Tibial artery (tissue), 4 donors: ENCODE measurements at regions not wholly inside any gene's neighbourhood (a gene's known extent, or its start where the extent isn't known, plus 50 kb on each side); places are given as distances from the start of the nearest gene placed in this dataset.

ENCODE experiments used
- DNase-seq, 2 donors: peaks; one replicate each; pipeline ENCODE4 v3.0.0-alpha.2; 2019
- H3K27ac ChIP-seq, 2 donors: fragments of 200-600 bp; sonication (generic) in 1 of 2; 1 replicate in 1 of 2; 2 replicates in 1 of 2; pipeline ENCODE4 v1.5.1; 2018 to 2019; ENCODE audit warnings: mild to moderate bottlenecking in 1 of 2
- H3K27me3 ChIP-seq, 2 donors: fragments of 200-600 bp; sonication (generic) in 1 of 2; one replicate each; pipeline versions ENCODE4 v1.5.1 to v1.6.0; 2016 to 2019
- H3K36me3 ChIP-seq, 3 donors: fragments of 200-600 bp; sonication (generic) in 2 of 3; one replicate each; pipeline ENCODE4 v1.5.1; 2016 to 2019; ENCODE audit warnings: mild to moderate bottlenecking in 2 of 3
- H3K4me1 ChIP-seq, 4 donors: fragments of 200-600 bp; sonication (generic) in 2 of 4; 1 replicate in 3 of 4; 2 replicates in 1 of 4; pipeline ENCODE4 v1.5.1; 2016 to 2019
- H3K4me3 ChIP-seq, 2 donors: fragments of 200-600 bp; sonication (generic) in 1 of 2; 1 replicate in 1 of 2; 2 replicates in 1 of 2; pipeline ENCODE4 v1.5.1; 2018 to 2019; ENCODE audit warnings: mild to moderate bottlenecking in 2 of 2
- H3K9me3 ChIP-seq, 3 donors: fragments of 200-600 bp; sonication (generic) in 1 of 3; one replicate each; pipeline ENCODE4 v1.5.1; 2016 to 2019
- CTCF ChIP-seq, 2 experiments: fragments of 200-600 bp in 1 of 2; fragments of 450-650 bp in 1 of 2; IDR thresholded peaks; one replicate each; pipeline ENCODE4 v1.5.1; 2017 to 2019; ENCODE audit warnings: antibody characterized with exemption in 2 of 2, mild to moderate bottlenecking in 1 of 2, moderate library complexity in 1 of 2
- intact Hi-C: fragments of 100-400 bp; cut with DNase I; formaldehyde crosslinking; loops from one replicate; pipeline ENCODE4 v1.15.0; 2023; ENCODE audit warnings: low total_unique reads

- intact Hi-C loops, result no loop called here
- no peaks in the 10 kb centered on the region for H3K36me3 ChIP-seq
Observed at GRCh38 chr6:28585335-28585734, 59.7 kb downstream of the GPX5 start.

GRCh38 chr6:28586324-28586723 lies 60.6 kb downstream of the GPX5 start:
- H3K27ac ChIP-seq, result no peak overlapping the region

More at GRCh38 chr6:28585335-28585734, 59.7 kb downstream of the GPX5 start:
- TF ChIP-seq CTCF (IDR thresholded peaks at IDR 0.05), result no peak
- Histone ChIP-seq H3K4me1 (peaks cover 0 to 16% (median 10%) of the 10 kb centered on the region in 4 donors), H3K27ac (no peak overlapping the region), H3K27me3 (peaks cover 0 to 10% of the 10 kb centered on the region in 2 donors), H3K4me3 (no peak overlapping the region), H3K9me3 (no peaks in the 10 kb centered on the region)
- DNase-seq, result no peak

GRCh38 chr6:28586962-28587745 lies 61.5 kb downstream of the GPX5 start:
- no peak for DNase-seq
- intact Hi-C loops, result no loop called here
- no peak for TF ChIP-seq CTCF (IDR thresholded peaks at IDR 0.05)
- peaks cover 0 to 16% (median 10%) of the 10 kb centered on the region in 4 donors for H3K4me1 ChIP-seq
- peak overlapping the region; percentile 53 to 63 for H3K4me3 ChIP-seq
- H3K36me3 ChIP-seq, result no peaks in the 10 kb centered on the region
- H3K9me3 ChIP-seq, result no peaks in the 10 kb centered on the region
- peaks cover 0 to 18% of the 10 kb centered on the region in 2 donors for H3K27me3 ChIP-seq
- H3K27ac ChIP-seq, result peak overlapping the region in 1 of 2 donors; percentile 14

More at GRCh38 chr6:28586324-28586723, 60.6 kb downstream of the GPX5 start:
- H3K9me3 ChIP-seq, result no peaks in the 10 kb centered on the region
- no peaks in the 10 kb centered on the region for H3K36me3 ChIP-seq
- peaks cover 0 to 15% of the 10 kb centered on the region in 2 donors for H3K27me3 ChIP-seq
- intact Hi-C loops, result no loop called here
- no peak for DNase-seq
- no peak for TF ChIP-seq CTCF (IDR thresholded peaks at IDR 0.05)
- H3K4me3 ChIP-seq, result peak overlapping the region; percentile 53 to 63
- peaks cover 0 to 16% (median 10%) of the 10 kb centered on the region in 4 donors for H3K4me1 ChIP-seq

- Histone ChIP-seq H3K27me3 (peaks cover 0 to 18% of the 10 kb centered on the region in 2 donors), H3K27ac (no peak overlapping the region), H3K9me3 (no peaks in the 10 kb centered on the region), H3K4me1 (peaks cover 0 to 16% (median 10%) of the 10 kb centered on the region in 4 donors), H3K36me3 (no peaks in the 10 kb centered on the region), H3K4me3 (peak overlapping the region; percentile 53 to 63)
- intact Hi-C loops, result no loop called here
- TF ChIP-seq CTCF (IDR thresholded peaks at IDR 0.05), result no peak
- DNase-seq, result no peak
Observed at GRCh38 chr6:28587746-28588075, 62.0 kb downstream of the GPX5 start.

GRCh38 chr6:28588666-28589065 lies 63.0 kb downstream of the GPX5 start:
- no peaks in the 10 kb centered on the region for H3K9me3 ChIP-seq
- H3K27me3 ChIP-seq, result peaks cover 0 to 20% of the 10 kb centered on the region in 2 donors
- no peak for TF ChIP-seq CTCF (IDR thresholded peaks at IDR 0.05)
- no peak overlapping the region for H3K4me3 ChIP-seq
- intact Hi-C loops, result no loop called here
- H3K36me3 ChIP-seq, result no peaks in the 10 kb centered on the region
- peaks cover 0 to 16% (median 10%) of the 10 kb centered on the region in 4 donors for H3K4me1 ChIP-seq
- no peak for DNase-seq
- no peak overlapping the region for H3K27ac ChIP-seq
